H7 (cell line): ENCODE measurements at regions not wholly inside any gene's neighbourhood (a gene's known extent, or its start where the extent isn't known, plus 50 kb on each side); places are given as distances from the start of the nearest gene placed in this dataset.

Source experiments
- DNase-seq: peaks from one replicate; pipeline ENCODE4 v3.0.0; 2012
- H3K27me3 ChIP-seq: 2 replicates; pipeline ENCODE4 v1.6.0; 2011; ENCODE audit warnings: mild to moderate bottlenecking, low read length; ENCODE audit not compliant: control insufficient read depth, insufficient read depth
- H3K36me3 ChIP-seq: replicated peaks from 2 replicates; pipeline ENCODE4 v1.5.1; 2011; ENCODE audit warnings: low read length; ENCODE audit not compliant: control insufficient read depth, insufficient read depth
- H3K4me3 ChIP-seq: 2 replicates; pipeline ENCODE4 v1.5.1; 2011; ENCODE audit warnings: low read depth, mild to moderate bottlenecking, control low read depth, low read length, moderate library complexity; ENCODE audit not compliant: insufficient read depth

DNA sequence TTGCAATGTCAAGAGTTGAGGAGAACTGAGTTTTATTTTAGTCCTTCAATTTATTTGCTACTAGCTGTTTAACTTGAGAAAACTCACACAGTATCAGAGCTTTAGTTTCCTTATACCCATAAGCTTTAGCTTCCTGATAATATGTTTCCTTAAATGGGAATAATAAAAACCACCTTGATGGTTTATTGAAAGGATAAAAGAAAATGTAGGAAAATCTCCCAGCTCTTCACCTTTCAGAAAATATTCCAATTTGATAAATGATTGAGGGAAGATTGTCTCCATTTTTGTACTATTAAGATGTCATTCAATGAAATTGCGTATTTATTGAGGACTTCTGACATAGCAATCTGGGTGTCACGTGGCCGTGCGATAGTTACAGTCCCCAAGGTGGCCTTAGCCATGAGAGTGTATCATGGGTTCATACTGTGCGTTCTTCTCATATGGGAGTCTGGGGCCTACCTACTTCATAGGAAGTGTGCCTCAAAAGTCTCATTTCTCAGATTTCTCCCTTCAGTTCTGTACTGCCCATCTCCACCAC, 296.3 kb upstream of the BMP2 start:
- no peak overlapping the region for H3K4me3 ChIP-seq
- no peaks in the 10 kb centered on the region for H3K27me3 ChIP-seq
- no peak for DNase-seq
- H3K36me3 ChIP-seq = no peaks in the 10 kb centered on the region

DNA sequence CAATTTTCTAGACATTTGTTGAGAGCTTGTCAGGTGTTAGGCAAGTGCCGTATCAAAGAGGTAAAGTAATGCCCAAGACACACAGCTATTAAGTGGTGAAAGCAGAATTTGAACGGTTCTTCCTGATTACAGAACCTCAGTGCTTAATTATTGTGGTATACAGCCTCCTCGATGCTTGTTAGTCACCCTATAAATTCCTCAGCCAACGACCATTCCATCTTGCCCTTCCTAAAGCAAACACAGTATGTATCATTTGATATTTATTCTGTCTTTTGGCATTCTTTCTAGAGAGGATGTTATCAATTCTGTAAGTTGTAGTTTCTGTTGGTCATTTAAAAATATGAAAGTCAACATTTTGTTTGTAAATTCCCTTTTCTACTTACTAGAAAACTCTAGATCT, 297.8 kb upstream of the BMP2 start:
- H3K36me3 ChIP-seq = no peaks in the 10 kb centered on the region
- DNase-seq = no peak
- no peak overlapping the region for H3K4me3 ChIP-seq
- no peaks in the 10 kb centered on the region for H3K27me3 ChIP-seq

DNA sequence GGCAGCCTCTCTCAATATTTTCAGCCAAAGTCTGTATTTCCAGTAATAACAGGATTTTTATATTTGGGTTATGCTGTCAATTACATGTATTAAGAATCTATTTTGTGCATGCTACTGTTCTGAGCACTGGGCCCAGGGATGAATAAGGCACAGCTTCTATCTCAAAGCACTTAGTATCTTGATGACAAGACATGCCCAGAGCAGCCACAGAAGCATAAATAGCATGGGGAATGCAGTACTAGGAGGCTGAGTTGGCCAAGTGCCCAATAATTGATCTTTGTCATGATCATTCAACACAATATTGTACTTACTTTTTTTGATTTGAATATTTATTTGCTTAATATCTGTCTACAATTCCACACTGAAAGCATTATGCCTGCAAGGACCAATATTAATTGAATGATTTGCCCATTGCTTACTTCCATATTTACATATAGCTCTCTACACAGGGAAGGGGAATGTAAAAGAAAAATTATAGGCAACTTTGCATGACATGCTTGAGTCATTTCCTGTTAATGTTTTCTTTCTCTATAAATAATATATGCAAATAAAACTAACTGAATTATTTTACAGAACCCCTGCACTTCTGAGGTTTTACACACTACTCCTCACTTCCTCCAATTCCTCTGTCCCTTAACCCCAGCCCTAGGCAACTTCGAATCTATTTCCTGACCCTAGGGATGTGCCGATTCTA, 298.9 kb upstream of the BMP2 start:
- H3K36me3 ChIP-seq = no peaks in the 10 kb centered on the region
- H3K27me3 ChIP-seq = no peaks in the 10 kb centered on the region
- no peak overlapping the region for H3K4me3 ChIP-seq
- no peak for DNase-seq

DNA sequence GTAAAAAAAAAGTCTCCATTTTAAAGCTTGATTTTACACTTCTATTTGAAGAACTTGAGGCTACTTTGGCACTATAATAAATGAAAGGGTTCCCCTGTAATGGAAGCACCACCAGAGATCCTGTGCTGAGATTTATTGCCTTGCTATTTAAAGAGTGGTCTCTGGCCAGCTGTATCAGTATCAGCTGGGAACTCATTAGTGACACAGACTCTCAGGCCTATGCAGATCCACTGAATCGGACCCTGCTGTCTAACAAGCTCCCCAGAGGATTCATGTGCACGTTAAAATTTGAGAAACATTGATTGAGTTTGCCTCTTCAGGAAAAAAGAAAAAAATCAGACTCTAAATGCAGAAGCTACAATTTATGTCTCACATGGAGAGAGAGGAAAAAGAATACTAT, 299.9 kb upstream of the BMP2 start:
- H3K4me3 ChIP-seq = no peak overlapping the region
- no peaks in the 10 kb centered on the region for H3K36me3 ChIP-seq
- H3K27me3 ChIP-seq = no peaks in the 10 kb centered on the region
- DNase-seq = no peak

DNA sequence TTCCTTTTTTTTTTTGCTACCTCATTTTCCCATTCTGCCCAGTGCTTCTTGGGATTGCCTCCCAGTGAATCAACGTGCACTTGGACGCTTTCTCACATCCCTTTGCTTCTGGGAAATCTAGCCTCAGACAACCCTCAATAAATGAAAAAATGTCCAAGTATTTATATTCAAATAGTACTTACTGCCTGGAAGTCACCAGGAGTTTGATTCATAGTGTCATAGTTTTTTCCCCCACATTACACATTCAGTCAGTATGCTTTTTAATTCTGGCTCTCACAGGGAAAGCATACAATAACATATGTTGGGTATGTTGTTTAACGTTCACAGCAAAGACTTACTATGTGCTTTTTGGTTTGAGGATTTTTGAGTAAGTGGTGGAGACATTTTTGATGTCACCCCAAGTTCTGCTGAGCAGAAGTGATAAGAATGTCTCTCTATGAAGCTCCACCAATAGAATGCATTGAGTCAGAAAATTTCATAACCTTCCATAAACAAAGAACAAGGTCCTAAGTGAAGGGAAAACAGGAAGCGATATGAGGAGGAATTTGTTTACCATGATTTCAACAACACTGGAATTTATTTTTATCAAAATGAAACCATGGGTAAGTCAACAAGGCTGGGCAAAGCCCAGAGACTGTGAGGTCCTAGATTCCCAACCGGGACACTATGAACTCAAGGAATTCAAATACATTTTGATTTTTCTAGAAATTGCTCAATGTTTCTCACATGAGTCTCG, 301.2 kb upstream of the BMP2 start:
- no peaks in the 10 kb centered on the region for H3K27me3 ChIP-seq
- no peak for DNase-seq
- no peaks in the 10 kb centered on the region for H3K36me3 ChIP-seq
- no peak overlapping the region for H3K4me3 ChIP-seq

DNA sequence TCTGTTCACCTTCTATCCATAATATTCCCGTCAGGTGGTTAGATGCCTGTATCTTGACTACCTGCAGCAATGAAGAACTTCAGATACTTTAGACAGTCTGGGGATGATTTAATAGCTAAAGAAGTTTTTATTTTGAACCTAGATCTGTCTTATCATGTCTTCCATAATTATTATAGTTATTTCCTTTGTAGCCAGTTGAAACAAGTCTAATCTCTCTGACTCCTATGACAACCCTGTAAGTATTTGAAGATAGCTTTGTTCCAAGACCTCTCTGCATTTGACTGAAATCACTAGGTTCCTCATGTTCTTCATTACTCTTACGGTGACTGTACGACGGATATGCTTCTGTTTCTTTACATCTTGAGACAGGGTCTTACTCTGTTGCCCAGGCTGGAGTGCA, 316.6 kb upstream of the BMP2 start:
- Histone ChIP-seq H3K36me3 (no peaks in the 10 kb centered on the region), H3K4me3 (no peak overlapping the region), H3K27me3 (no peaks in the 10 kb centered on the region)
- DNase-seq = no peak

DNA sequence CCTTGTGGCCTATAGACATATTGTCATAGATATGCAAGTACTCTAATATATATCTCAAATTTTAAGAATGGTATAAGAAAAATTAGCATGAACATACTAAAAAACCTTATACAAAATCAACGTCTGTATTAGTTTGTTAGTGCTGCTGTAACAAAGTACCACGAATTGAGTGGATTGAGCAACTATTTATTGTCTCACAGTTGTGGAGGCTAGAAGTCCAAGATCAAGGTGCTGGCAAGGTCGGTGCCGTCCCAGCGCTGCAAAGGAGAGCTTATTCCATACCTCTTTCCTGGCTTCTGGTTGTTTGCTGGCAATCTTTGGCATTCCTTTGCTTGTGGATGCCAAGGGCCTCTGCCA, 317.6 kb upstream of the FERMT1 start:
- no peak overlapping the region for H3K4me3 ChIP-seq
- DNase-seq = no peak
- no peaks in the 10 kb centered on the region for H3K36me3 ChIP-seq
- H3K27me3 ChIP-seq = no peaks in the 10 kb centered on the region

DNA sequence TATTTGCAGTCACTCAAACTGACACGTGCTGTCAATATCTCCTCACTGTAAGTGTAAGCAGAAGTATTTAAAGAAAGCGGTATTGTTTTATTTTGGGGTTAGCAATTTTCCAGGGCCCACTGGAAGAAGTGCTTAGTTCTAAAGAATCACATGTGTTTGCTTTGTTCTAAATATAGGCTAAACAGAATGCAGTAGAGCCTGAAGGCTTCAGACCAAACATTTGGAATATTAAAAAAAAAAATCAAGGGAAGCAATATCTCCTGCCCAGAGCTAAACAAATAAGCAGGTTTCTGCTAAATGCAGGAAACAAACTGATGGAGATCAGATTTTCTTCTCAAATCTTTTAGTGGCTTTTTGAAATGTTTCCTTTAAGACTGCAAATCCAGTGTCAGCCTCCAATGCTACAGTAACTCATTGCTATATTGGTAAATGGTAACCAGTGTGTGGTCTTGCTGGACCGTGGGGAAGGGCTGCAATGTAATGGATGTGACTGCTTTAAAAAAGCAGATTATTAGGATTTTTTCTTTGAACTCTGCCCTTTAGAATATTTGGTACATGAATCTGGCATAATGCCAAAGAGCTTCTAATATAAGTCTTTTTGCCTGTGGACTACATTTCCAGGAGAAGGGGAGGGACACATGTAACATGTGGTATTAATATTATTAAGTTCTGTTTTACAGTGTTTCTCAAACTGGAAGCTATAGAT, 317.1 kb upstream of the FERMT1 start:
- Histone ChIP-seq H3K4me3 (no peak overlapping the region), H3K27me3 (no peaks in the 10 kb centered on the region), H3K36me3 (no peaks in the 10 kb centered on the region)
- DNase-seq = no peak

DNA sequence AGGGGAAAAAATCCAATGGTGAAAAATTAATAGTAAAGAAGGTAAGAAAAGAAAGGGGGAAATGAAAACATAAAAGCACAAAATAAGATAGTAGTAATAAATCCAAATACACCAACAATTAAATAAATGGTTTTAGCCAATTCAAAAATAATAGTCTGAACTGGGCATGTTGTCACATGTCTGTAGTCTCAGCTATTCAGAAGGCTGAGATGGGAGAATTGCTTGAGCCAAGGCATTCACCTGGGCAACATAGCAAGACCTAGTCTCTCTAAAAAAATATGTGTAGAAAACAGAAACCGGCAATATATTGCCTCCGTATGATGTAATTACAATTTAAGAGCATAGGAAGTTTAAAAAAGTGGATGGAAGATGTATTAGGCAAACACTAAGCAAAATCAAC, 311.3 kb upstream of the FERMT1 start:
- Histone ChIP-seq H3K27me3 (no peaks in the 10 kb centered on the region), H3K4me3 (no peak overlapping the region)
- DNase-seq = no peak

DNA sequence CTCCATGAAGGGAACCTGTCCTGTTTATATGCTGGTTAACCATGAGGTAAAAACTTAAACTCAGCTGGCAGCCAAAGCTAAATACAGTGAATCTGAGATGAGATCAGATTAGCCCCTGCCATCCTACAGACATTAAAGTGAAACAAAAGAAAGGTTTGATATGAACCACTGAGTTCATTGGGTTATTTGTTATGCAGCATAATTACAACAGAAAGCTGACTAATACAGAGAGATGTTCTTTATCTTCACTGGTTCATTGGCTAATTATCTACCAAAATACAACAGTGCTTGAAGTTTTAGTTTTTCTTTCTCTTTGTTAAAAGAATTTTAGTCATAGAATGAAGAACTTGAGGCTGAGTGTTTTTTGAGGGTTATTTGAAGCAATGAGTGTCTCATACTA, 307.6 kb upstream of the FERMT1 start:
- no peak for DNase-seq
- no peaks in the 10 kb centered on the region for H3K27me3 ChIP-seq
- H3K4me3 ChIP-seq = no peak overlapping the region
- H3K36me3 ChIP-seq = no peaks in the 10 kb centered on the region

More for the DNA sequence above, 311.3 kb upstream of the FERMT1 start:
- H3K36me3 ChIP-seq = no peaks in the 10 kb centered on the region

DNA sequence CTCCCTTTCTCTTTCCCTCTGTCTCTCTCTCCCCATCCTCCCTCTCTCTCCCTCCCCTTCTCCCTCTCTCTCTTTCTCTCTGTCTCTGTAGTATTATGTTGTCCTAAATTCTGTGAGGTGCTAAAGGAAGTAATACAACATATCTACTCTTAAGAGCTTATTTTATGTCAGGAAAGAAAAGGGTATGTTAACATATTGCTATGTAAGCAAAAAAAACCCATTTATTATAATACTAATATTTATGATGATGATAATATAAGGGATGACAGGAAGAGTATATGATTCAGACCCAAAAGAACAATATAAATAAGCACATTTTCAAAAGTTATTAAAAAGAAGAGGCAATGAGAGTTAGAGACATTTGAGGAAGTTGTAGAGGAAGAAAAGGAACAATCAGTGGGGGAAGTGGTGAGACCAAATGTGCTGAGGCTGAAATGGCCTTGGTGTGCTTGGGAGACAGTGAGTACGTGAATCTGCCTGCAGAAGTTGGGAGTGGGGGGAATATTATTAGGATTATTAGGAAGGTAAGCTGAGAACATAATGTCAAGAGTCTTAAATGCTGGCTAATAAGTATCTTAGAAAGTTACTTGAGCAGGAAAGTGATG, 303.6 kb upstream of the FERMT1 start:
- no peak overlapping the region for H3K4me3 ChIP-seq
- no peaks in the 10 kb centered on the region for H3K27me3 ChIP-seq
- DNase-seq = no peak
- H3K36me3 ChIP-seq = no peaks in the 10 kb centered on the region

DNA sequence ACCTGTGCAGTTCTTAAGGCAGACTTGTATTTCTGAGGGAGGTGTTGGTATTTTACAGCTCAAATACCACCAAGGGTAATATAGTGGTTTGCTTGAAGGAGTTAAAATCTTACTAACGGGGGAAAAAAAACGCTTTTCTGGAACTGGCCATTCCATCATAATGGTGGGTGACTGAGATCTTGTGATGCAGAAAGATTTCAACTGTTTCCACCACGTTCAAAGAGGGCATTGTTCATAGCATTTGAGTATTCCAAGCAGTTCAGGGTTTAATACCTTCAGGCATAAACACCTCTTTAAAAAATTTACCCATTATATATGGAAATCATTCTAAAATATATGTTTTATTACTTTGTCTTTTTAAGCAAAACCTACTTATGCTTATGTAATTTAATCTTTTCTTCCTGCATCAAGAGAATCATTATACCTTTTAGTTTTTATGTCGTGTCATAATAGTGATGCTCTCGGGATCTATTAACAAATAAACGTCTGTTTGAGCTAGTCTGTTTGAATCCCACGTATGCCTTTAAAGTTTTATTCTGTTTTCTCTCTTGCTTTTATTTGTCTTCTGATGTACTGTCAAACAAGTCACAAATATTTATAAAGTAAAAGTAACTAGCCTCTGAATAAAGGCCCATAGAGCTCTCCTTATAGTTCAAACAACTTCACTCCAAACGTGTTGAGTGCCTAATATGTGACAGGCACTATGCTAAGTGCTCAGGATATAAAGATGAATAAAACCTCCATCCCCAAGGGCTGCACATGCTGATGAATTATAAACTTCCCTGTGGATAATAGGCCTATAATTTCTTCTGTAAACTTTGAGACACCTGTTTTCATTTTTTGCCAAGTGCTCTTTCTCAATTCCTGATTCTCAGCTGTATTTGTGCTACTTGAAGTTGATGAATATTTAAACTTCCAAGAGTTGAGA, 298.8 kb upstream of the FERMT1 start:
- no peak overlapping the region for H3K4me3 ChIP-seq
- DNase-seq = no peak
- H3K36me3 ChIP-seq = no peaks in the 10 kb centered on the region
- no peaks in the 10 kb centered on the region for H3K27me3 ChIP-seq

DNA sequence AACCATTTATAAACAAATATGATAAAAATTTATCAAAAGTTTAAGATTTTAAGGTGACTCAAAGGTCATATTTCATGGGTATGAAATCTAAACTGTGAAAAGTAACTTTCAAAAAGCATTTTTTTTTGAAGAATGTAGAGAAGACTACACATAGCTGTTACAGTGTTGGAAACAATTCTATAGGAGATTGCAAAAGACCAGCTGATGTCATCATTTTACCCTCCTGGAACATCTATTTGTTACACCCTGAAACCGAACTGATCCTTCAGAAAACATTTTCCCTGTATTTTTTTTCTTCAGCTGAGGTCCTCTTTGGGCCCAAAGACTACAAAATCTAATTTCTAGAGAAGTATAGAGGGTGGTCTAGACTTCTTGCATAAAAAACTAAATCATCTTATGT, 297.5 kb upstream of the FERMT1 start:
- DNase-seq = no peak
- Histone ChIP-seq H3K36me3 (no peaks in the 10 kb centered on the region), H3K27me3 (no peaks in the 10 kb centered on the region), H3K4me3 (no peak overlapping the region)

DNA sequence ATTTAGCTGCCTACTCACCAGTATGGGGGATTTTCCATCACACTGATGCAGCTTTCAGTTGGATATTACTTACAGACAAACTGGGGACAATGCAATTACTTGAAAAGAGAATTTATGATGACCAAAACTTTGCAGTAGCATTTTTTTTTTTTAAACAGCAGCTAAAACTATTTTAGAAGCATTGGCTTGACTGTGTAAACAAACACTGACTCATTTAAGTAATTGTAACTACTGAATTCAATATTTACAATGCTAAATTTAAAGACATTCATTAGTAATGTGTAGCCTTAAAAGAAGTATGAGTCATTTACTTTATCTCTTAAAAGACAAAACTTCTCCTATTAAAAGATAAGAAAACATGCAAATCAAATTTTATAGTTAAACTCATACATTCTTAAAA, 295.9 kb upstream of the FERMT1 start:
- Histone ChIP-seq H3K4me3 (no peak overlapping the region), H3K27me3 (no peaks in the 10 kb centered on the region), H3K36me3 (no peaks in the 10 kb centered on the region)
- DNase-seq = no peak
